Neural crest cell (in vitro differentiated cells): ENCODE measurements at regions not wholly inside any gene's neighbourhood (a gene's known extent, or its start where the extent isn't known, plus 50 kb on each side); places are given as distances from the start of the nearest gene placed in this dataset.

ENCODE experiments used
- DNase-seq: peaks from one replicate; pipeline ENCODE4 v3.0.0; 2021; ENCODE audit warnings: low read depth, mixed read lengths, low spot score
- H3K27ac Mint-ChIP-seq: one replicate; pipeline ENCODE4 v1.8.0; 2021; ENCODE audit warnings: mild to moderate bottlenecking, mixed read lengths; ENCODE audit not compliant: unreplicated experiment
- H3K27me3 Mint-ChIP-seq: 2 replicates; pipeline ENCODE4 v1.8.0; 2021; ENCODE audit warnings: low read depth, mild to moderate bottlenecking, mixed read lengths
- H3K36me3 Mint-ChIP-seq: 2 replicates; pipeline ENCODE4 v1.8.0; 2021; ENCODE audit warnings: low read depth, mild to moderate bottlenecking, mixed read lengths
- H3K4me1 Mint-ChIP-seq: 2 replicates; pipeline ENCODE4 v1.8.0; 2021; ENCODE audit warnings: mixed read lengths
- H3K4me3 Mint-ChIP-seq: one replicate; pipeline ENCODE4 v1.8.0; 2021; ENCODE audit warnings: mild to moderate bottlenecking, mixed read lengths
- H3K9me3 Mint-ChIP-seq: 2 replicates; pipeline ENCODE4 v1.8.0; 2021; ENCODE audit warnings: mixed read lengths
- CTCF ChIP-seq: fragments of 200-600 bp; sonication (generic); conservative IDR thresholded peaks from 2 replicates; pipeline ENCODE4 v1.5.0; 2021; ENCODE audit warnings: antibody characterized with exemption, mild to moderate bottlenecking

DNA sequence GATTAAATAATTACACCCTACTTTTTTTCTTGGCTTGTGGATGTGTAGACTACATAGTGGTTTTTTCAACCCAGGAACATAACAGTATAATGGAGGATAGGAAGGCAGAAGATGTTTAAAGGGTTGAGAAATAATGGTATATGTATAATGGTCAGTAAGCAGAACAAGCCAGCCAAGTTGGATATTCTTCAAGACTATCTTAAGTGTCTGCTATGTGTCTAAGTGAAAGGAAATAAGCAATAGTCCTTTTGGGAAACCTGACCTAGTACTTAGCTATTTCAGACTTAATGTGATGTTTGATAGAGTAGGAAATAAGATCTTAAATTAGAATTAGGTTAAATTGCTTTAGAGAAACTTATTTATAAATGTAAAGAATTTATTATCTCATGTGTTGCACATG is 85.7 kb downstream of the PTPDC1 start:
- H3K9me3 Mint-ChIP-seq, result no peaks in the 10 kb centered on the region
- H3K36me3 Mint-ChIP-seq, result peaks cover 5% of the 10 kb centered on the region
- peaks cover 60% of the 10 kb centered on the region for H3K4me1 Mint-ChIP-seq
- no peaks in the 10 kb centered on the region for H3K27me3 Mint-ChIP-seq
- TF ChIP-seq CTCF, result no peak
- DNase-seq, result no peak
- H3K4me3 Mint-ChIP-seq, result no peak overlapping the region
- no peak overlapping the region for H3K27ac Mint-ChIP-seq

- H3K4me3 Mint-ChIP-seq, result no peak overlapping the region
- H3K27me3 Mint-ChIP-seq, result no peaks in the 10 kb centered on the region
- peaks cover 5% of the 10 kb centered on the region for H3K36me3 Mint-ChIP-seq
- no peaks in the 10 kb centered on the region for H3K9me3 Mint-ChIP-seq
- H3K4me1 Mint-ChIP-seq, result peaks cover 35% of the 10 kb centered on the region
- no peak for DNase-seq
- TF ChIP-seq CTCF, result no peak
- no peak overlapping the region for H3K27ac Mint-ChIP-seq
Observed at GRCh38 chr9:94173632-94174031, 85.5 kb upstream of the ZNF169 start.

DNA sequence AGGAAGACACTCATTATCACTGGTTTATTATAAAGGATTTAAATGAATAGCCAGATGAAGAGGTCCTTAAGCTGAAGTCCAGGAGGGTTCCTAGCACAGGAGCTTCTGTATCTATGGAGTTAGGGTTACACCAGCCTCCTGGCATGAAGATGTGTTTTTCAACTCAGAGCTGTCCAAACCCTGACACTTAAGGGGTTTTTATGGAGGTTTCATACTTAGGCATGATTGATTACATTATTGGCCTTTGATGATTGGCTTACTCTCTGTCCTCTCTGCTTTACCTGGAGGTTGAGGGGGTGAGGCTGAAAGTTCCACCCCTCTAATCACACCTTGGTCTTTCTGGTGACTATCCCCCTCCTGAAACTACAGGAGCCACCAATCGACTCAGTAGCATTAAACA is 84.9 kb upstream of the ZNF169 start:
- no peak for DNase-seq
- Mint-ChIP-seq H3K36me3 (peaks cover 7% of the 10 kb centered on the region), H3K4me1 (peaks cover 33% of the 10 kb centered on the region), H3K9me3 (no peaks in the 10 kb centered on the region), H3K27ac (no peak overlapping the region), H3K4me3 (no peak overlapping the region), H3K27me3 (no peaks in the 10 kb centered on the region)
- TF ChIP-seq CTCF, result no peak

DNA sequence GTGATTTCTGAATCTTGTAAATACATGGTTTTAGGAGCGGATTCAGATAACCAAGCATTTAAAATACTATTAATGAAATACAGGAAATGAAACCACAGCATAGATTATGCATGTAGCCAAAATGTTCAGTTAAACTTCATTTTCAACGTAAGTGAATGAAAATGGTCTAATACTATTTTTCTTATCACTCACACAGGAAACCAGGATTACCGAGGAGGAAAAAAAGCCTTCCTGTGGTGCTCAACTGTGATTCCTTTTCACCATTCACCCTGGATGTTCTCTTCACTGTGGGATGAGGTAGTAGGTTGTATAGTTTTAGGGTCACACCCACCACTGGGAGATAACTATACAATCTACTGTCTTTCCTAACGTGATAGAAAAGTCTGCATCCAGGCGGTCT is 83.4 kb upstream of the ZNF169 start:
- H3K9me3 Mint-ChIP-seq, result no peaks in the 10 kb centered on the region
- H3K4me3 Mint-ChIP-seq, result no peak overlapping the region
- DNase-seq, result no peak
- H3K27me3 Mint-ChIP-seq, result no peaks in the 10 kb centered on the region
- H3K4me1 Mint-ChIP-seq, result peaks cover 28% of the 10 kb centered on the region
- no peak overlapping the region for H3K27ac Mint-ChIP-seq
- H3K36me3 Mint-ChIP-seq, result peaks cover 8% of the 10 kb centered on the region
- no peak for TF ChIP-seq CTCF

DNA sequence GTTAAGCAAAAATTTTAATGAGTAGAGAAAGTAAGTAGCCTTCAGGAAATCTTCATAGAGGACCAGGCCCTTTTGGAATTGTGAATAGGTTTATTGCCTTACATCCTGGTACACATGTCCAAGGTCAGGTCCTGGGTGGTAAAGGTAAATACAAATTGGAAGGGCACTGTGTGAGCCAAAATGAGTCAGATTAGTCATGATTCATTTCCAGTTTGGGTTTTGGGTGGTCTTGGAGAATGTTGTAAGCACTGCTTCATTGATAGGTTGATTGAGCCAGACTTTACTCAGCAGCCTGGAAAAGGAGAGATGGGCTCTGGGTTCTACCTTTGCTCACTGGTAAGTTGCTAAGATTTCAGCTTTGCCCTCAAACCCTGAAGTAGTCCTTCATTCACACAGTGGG is 82.5 kb upstream of the ZNF169 start:
- no peak for DNase-seq
- Mint-ChIP-seq H3K4me1 (peaks cover 31% of the 10 kb centered on the region), H3K36me3 (peaks cover 11% of the 10 kb centered on the region), H3K4me3 (no peak overlapping the region), H3K27ac (no peak overlapping the region), H3K9me3 (no peaks in the 10 kb centered on the region), H3K27me3 (no peaks in the 10 kb centered on the region)
- TF ChIP-seq CTCF, result no peak

DNA sequence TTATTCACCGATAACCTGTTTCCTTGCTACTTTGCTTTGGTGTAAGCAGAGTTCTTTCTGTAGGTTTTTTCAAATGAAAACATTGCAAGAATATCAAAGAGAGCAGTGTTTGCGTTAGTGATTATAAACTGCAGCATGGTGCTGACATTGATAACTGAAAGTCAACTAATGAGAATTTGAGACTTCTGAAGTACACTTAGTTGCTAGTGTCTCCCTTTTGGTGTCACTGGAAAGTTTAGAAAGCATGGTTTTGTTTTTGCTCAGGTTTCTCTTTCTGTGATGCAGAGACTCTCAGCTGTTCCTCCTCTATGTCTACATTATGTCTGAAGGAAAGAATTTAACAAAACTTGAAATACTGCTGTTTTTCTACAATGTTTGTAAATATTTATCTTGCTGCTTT is 80.2 kb upstream of the ZNF169 start:
- H3K4me3 Mint-ChIP-seq, result no peak overlapping the region
- peaks cover 19% of the 10 kb centered on the region for H3K36me3 Mint-ChIP-seq
- peaks cover 20% of the 10 kb centered on the region for H3K4me1 Mint-ChIP-seq
- no peak overlapping the region for H3K27ac Mint-ChIP-seq
- no peak for DNase-seq
- H3K27me3 Mint-ChIP-seq, result no peaks in the 10 kb centered on the region
- no peak for TF ChIP-seq CTCF
- H3K9me3 Mint-ChIP-seq, result no peaks in the 10 kb centered on the region
